HG02840 (cell line): ENCODE measurements at regions not wholly inside any gene's neighbourhood (a gene's known extent, or its start where the extent isn't known, plus 50 kb on each side); places are given as distances from the start of the nearest gene placed in this dataset.
"Not testable (repeated sequence)": the region's sequence is repeated elsewhere in the genome, so short reads cannot be mapped to it uniquely, and the experiment has no call there.

Source experiments
- ATAC-seq: cut with Tn5 transposase; IDR thresholded peaks from one replicate; pipeline ENCODE4 v1.9.1; 2021; ENCODE audit warnings: mild to moderate bottlenecking, moderate library complexity, moderate number of reproducible peaks; ENCODE audit not compliant: unreplicated experiment, low FRiP score

DNA sequence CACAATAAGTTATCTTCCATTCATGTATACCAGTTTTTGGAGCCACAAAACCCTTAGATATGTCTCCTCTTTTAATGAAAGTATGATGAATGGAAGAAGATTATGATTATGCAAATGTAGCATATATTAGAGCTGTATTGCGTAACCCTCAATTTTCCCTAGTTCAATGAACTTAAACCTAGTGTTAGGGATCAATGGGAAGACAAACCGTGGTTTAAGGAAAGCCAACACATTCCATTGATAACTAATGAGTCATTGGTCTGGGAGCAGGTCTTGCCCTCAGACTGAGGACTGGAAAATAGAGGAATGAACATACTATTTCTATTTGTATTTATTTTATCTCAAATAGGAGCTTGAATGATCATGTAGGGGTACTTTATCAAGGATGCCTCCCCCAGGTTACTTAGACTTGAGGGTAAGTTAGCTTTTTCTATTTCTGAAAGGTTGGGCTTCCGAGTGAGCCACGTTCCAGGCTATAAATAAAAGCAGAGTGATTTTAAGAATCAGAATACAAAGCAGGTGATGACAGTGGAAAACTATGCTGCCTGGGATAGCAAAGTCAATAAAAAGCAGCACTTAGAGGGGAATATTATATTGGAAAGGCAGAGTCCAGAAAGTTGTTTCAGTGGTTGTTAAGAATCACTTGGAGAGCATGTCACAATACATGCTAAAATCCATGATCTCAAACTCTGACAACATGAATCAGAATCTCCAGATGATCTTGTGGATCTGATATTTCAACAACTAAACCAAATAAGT lies 356.0 kb downstream of the ADAM29 start:
- ATAC-seq = no peak

DNA sequence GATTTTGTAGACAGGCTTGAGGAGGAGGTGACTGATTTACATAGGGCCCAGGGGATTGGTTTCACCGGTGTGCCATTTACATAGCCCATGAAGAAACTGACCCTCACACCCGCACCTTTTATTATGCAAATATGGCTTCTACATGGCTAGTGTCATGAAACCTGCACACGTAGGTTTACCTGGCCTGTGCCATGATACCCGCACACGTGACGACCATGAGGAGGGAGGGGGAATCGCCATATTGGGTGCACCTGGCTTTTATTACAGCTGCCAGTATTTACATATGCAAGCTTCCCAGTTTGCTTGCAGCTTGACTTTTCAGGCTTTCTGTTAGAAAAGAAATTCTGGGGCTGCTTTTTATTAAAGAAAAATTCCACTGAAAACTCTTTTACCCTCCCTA lies 359.7 kb downstream of the ADAM29 start:
- no peak for ATAC-seq

DNA sequence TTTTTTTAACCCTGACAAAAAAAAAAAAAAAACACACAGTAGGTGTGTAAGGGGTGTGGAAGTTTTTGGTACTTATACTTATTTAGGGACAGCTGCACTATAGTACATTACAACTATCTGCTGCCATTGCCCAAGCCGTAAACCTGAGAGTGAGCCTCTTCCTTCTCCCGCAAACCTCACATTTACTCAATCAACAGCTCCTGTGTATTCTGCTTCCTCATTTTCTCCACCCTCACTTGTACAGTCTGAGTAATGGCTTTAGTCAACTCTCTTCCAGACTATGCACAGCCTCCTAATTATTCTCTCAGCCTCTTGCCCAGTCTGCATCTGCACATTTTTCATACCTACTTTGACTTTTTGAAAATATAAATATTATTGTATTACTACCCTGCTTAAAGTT lies 362.0 kb downstream of the ADAM29 start:
- no peak for ATAC-seq

DNA sequence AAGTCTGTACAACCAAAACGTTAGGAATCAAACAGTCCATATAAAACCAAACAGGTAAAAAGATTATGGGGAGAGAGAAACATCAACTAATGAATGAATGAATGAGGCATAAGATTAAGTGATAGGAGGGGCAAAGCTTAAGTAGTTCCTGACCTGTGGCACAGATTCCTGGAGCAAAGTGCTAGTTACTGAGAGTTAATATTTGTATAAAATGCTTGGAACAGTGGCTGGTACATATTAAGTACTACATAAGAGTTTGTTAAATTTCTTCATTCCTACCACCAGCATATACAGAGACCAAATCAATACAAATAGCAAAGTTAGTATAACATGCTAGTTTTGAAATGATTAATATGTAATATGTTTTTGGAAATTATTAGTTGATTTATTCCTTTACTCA lies 363.7 kb downstream of the ADAM29 start:
- no peak for ATAC-seq

DNA sequence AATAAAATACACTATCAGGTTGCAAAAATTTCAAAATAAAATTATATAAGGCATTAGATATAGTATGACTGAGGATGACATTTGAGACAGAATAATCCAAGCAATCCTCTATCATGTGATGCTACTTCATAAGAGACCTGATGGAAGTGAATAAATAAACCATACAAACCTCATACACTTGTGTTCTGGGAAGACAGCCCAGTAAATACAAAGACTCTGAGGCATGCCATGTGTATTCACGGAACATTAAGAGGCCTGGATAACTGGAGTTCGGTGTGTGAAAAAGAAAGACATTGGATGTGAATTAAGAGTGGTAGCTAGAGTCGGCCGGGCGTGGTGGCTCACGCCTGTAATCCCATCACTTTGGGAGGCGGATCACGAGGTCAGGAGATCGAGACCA lies 364.2 kb downstream of the ADAM29 start:
- no peak for ATAC-seq

DNA sequence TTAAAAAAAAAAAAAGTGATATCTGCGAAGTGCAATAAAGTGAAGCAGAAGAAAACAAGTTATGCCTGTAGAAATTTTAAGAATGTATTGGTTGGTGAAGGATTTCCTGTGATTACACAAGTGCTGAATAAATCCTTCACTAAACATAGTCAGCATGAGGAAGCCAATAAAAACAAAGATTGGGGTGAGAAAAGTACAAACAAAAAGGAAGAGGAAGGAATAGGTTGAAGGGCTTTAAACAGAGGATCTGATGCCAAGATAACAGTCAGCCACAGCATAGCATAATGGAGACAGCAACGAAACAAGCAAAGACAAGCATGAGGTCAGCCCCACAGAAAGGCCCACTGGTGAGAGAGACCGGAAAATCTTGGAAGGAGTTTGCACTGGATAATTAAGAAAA lies 372.2 kb downstream of the ADAM29 start:
- ATAC-seq = no peak

DNA sequence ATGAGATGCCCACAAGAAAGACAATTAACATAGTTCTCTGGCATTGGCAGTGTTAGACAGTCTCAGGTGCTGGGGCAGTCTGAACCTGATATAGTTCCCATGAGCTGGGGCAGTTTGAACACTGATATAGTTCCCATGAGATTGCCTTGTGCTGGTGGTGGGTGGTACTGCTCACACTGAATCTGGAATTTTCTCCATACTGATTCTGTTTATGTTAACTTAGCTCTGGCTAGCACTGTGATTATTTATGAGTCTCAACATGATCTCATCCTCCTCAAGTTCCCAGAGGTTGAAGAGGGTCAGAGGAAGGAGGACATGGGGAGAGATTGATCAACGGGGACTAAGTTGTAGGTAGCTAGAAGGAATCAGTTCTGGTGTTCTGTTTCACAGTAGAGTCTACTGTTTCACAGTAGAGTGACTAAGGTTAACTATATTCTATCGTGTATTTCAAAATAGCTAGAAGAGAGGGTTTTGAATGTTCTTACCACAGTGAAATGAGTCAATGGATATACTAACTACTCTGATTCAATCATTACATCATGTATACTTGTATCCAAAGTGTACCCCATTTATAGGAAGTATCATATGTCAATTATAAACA lies 379.9 kb downstream of the ADAM29 start:
- no peak for ATAC-seq

DNA sequence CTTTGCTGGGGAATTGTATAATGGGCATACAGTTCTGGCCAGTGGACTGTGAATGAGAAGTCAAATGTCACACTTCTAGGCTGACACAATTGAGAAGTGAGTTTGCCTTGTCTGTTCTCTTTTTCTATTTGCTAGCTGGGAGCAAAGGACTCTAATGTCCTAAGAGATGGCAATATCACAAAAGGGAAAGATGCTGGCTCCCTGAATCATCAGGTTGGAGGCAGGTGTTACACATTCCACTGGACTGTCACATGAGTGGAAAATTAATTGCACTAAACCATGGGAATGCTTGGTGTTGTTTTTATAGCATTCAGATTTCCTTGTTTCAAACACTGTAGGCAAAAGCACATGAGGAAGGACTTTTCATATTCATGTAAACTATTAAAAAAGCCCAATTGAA lies 388.3 kb downstream of the ADAM29 start:
- ATAC-seq = no peak

DNA sequence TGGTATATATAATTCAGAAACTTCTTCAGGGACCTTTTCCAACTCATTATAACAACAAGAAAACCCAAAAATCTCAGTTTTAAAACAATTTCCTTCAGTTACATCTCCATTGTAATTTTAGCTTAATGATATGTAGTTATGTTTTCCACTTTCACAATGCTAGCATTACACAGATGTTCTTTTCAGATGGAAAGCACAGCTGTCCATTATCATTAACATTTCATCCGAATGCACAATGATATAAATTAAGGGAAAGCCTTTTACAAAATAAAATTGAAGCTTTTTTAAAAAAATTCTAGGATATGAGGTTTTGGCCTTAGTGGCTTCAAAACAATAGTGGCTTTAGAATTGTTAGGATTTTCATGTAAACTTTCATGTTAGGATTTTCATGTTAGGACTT lies 389.2 kb downstream of the ADAM29 start:
- ATAC-seq = no peak

DNA sequence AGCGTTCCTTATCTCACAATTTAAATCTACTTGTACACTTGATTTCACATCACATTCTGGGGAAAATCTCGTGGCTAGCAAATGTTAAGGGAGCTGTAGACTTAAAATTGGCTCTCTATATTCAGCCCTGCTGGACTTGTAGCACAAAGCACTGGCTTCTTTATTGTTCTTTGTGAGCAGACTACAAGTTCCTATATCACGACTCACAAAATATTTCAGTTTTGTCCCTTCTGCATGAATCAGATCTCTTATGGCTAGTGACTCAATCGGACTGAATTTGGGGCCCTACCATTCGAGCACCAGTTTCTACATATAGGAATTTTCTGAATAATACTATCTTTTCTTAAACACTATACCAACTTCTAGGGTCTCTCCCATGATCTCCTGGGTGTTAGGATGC lies 390.1 kb downstream of the ADAM29 start:
- no peak for ATAC-seq

DNA sequence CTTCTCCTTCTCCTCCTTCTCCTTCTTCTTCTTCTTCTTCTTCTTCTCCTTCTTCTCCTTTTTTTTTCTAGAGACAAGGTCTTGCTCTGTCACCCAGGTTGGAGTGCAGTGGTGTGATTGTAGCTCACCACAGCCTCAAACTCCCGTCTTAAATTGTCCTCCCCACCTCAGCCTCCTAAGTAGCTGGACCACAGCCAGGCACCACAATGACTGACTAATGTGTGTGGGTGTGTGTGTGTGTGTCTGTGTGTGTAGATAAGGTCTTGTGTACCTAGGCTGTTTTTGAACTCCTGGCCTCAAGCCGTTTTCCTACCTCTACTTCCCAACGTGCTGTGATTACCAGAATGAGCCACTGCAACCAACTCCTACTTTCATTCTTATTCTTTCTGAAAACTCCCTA lies 390.9 kb downstream of the ADAM29 start:
- ATAC-seq = no peak

DNA sequence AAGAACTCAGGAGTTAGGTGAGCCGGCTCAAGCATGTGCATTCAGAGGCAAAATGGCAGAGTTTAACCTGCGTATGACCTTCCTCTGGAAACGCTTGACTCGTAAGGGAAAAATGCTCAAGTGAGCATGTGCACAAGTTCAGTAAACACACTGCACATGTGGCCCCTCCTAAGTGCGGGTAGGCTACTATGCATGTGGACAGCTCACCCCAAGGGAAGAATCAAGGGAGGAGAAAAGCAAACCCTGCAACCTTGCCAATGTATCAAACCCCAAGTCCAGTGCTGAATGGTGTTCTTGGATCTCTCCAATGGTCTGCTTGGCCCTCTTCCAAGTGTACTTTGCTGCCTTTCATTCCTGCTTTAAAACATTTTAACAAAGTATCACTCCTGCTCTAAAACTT lies 407.1 kb downstream of the ADAM29 start:
- ATAC-seq = no peak

DNA sequence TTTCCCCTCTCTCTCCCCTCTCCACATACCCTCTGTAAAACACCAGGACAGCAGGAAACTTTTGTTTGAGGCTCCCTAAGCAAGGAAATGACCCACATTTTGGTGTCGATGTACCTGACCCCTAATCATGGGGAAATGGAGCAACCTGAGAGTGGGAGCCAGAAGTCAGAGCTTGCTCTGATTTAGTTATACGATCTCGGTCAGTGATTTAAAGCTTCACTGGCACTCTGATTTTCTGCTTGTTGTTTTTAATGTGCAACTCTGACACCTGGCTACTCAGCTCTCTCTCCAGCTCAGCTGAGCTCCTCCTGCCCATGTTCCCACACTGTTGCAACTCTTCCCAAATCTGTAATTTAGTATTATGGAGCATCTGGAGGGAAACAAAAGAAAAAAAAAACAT lies 408.6 kb downstream of the ADAM29 start:
- no peak for ATAC-seq

DNA sequence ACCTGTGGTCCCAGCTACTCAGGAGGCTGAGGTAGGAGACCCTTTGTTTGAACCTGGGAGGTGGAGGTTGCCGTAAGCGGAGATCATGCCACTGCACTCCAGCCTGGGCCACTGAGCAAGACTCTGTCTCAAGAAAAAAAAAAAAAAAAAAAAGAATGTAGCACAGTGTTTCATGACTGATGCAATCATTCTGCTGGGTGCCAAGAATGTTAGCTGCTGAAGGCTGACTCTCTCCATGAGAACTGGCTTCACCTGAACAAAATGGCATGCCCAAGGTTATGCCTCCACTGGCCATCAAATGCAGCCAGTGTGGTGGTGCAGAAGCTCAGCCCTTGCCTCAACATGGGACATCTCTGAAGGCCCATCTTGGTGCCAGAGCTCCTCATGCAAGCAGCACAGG lies 412.1 kb downstream of the ADAM29 start:
- no peak for ATAC-seq

DNA sequence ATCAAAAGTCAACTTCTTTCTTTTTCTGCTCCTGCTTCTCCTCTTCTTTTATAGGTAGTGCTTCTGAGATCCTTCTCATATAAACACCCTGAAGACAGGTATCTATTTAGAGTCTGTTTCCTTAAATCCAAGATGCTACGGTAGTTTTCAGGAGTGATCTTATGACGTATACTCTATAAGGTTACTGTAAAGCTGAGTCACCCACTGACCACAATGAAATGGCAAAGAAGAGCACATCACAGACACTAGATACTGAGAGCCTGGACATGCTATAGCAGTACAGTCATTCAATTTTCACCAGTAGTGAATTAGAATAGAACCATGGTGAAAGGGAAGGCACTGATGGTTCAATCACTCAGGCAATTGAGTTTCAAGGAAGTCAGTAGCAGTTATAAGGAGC lies 412.5 kb downstream of the ADAM29 start:
- no peak for ATAC-seq

DNA sequence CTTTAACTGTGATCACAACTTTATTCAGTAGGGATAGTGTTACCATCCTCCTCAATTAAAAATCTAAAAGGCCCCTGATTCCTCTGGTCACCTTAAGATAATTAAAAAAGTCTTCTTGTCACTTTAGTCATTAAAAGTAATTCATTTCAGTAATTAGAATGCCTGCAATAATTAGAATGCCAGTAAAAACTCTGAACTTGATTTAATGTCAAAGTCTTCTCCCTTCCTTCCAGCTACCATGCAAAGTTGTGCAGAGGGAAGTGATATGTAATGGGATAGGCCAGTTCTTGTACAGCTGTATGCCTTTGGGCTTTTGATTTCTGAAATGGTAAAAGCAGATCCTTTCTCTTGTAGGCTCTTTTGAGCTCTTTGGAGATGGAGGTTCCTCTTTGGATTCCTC lies 417.2 kb downstream of the ADAM29 start:
- ATAC-seq = no peak

DNA sequence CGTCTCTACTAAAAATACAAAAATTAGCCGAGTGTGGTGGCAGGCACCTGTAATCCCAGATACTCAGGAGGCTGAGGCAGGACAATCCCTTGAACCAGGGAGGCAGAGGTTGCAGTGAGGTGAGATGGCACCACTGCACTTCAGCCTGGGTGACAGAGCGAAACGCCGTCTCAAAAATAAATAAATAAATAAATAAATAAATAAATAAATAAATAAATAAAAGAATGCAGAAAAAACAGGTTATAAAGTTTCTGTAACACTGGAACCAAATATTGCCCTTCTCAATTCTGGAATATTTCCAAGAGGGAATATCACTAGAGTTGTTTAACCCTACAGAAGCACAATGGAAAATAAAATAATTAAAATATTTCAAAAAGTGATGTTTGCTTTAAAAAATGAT lies 418.4 kb downstream of the ADAM29 start:
- ATAC-seq = not testable (repeated sequence)

DNA sequence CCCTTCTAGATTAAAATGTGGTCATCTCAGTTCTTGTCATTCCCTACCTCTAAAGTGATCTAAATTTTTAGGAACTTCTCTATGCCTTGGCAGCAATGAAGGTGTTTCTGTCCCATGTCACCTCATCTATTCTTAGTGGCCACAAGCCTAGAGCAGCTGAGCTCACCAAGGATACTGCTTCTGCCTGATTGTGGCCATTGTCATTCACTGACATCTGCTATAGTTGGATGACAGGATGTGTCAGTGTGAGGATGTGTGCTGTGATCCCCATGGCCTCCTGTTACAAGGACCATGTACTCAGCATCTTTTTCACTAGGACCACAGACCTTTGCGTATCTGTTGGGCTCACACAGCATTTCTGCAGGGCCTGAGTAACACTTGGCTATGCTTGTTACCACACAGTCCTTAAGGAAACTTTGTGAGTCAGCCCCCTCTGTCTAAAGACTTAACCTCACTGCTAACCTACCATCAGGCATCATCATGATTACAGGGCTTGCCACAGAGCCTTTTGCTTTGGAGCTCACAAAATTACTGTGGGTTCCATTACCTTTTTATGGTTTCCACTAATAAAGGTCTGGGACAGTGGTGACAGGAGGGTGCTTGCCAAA lies 421.0 kb downstream of the ADAM29 start:
- no peak for ATAC-seq

DNA sequence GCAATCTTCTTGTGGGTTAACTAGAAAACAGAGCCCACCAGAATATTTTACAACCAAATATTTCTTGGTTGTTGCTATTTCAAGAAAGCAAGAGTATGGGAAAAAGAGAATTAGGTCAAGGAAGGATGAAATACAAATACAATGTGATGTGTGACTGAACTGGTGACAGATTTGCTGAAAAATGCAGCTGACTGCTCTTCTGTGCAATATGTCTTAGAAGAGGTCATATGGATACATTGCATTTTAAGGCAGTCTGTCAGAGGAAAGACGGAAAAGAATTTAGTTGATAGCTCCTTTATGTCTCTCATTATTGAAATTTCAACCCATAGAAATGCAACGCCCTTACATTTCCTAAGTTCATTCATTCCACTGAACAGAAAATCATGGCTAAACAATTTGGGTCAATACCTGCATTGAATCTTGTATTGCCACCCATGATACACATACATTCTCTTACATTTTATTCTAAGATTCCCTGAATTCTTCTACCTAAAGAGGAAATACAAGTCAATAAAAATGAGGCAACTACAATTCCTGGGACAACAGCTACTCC lies 423.1 kb downstream of the ADAM29 start:
- ATAC-seq = no peak

DNA sequence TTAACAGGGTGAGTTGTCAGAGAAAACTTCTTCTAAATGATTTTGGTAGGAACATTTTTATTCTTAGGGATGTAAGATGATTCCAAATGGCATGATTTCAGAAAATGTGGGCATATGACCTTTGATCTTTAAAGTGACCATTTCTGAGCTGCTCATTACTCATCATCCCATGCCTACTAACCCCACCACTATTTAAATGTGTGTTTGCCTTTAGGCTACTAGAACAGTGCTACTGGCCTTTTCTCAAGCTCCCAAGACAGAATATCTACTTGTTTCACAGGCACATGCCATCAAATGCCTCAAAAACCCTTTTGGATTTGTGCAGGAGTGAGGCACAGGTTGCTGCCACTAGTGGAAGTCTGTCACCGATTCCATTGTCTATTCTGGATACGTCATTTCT lies 428.2 kb downstream of the ADAM29 start:
- ATAC-seq = no peak

DNA sequence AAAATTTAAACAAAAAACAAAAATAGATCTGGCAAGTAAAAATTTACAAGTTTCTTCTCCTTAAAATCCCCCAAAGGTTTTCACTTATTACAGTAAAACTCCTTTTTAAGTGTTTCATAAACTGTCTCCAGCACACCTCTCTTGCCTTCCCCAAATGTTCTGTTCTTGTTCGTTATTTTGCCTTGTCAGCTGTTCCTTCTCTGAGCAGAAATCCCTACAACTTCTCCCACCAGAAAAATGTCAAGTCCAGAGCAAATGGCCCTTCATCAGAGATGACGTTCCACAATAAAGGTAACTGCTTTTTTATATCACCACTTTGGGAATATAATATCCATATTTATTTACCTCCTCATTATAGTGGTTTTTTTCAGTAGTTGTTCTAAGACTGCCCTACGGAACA lies 432.1 kb downstream of the ADAM29 start:
- ATAC-seq = no peak

DNA sequence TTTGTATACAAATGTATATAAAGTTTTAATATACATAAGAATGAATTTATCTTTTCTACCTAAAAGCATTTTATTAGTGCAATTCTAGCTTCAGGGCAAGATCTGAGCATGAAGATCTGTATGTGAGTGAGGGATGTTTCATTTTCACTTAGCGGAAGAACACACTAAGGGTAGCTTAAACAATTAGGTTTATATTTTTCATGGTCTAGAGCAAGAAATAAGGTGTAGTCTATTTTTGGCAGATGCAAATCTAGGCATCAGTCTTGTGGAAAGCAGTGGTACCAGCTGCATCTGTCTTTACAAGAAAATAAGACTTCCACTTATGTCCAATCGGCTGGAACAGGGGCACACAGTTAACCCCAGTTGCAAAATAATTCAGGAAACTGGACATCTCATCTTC lies 433.3 kb downstream of the ADAM29 start:
- peak; percentile 88 for ATAC-seq
